ENCODE measurements at regions not wholly inside any gene's neighbourhood (a gene's known extent, or its start where the extent isn't known, plus 50 kb on each side); places are given as distances from the start of the nearest gene placed in this dataset.

DNA sequence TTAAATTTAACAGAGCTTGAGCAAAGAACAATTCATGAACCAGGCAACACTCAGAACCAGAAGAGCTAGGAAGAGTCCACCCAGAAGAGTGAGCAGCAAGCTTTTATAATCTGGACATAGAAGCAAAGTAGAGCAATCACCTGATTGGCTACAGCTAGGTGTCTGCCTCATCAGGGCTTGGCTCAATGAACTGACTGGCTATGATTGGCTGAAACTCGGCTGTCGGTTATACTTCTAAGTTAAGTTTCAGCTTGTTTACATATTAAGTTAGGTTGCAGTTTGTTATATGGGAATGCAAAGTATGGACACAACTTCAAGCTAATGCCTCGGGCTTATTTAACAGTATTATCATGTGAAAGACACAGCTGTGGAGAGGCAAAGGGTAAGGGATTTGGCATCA is 63.2 kb upstream of the NABP1 start:
- no peak for DNase-seq

DNA sequence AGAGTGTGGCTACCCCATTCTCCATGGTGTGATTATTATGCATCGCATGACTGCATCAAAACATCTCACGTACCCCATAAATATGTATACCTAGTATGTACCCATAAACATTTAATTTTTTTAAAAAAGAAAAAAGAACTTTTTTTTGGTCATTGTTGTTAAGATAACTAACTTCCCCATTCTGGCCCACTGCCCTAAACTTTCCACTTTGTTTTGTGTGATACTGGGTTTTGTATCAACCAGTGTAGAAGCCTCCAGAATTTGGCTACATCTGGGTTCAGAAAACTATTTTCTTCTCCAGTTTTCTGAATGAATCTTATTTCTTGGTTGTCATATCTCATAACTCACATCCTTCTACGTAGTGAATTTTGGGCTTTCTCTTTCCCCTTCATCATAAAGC is 62.3 kb upstream of the NABP1 start:
- DNase-seq, result no peak

DNA sequence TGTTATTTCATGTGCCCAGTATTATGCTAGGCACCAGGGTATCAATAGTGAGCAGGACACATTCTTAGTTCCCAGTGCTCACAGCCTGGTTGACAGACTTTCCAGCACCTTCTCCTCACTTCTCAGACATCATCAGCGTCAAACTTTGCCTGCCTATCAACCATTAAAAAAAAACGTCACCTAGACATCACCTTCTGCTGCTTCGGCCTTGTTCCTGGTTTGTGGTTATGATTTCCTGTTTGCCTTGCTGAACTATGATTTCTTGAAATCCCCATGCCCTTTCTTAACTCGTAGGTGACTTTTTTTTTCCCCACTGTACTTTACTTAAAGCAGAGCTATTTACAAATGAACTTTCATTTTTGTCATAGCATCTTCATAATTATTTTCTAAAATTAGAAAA is 60.4 kb upstream of the NABP1 start:
- no peak for DNase-seq

DNA sequence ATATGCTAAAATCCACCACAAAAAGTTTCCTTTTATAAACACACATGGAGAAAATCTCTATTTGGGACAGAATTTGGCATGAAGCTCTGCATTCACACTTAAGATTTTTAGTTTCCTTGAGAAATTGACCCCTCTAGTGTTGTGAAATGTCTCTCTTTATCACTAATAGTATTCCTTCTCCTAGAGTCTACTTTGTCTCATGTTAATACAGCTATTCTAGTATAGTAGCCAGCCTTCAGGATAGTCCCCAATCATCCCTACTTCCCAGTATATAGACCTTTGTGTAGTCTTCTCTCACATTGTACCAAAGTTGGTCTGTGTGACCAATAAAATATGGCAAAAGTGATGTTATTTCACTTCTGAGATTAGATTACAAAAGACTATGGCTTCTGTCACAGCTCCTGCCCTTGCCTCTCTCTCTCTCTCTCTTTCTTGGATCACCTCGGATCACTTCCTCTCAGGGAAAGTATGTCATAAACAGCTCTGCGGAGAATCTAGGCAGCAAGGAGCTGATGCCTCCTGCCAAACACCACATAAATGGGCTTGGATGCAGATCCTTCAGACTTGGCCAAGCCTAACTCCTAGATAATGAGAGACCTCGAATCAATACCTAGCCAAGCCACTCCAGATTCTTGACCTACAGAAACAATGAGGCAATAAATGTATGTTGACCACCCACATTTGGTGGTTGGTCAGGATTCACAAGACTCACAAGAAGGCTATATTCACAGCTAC is 59.7 kb upstream of the NABP1 start:
- no peak for DNase-seq

DNA sequence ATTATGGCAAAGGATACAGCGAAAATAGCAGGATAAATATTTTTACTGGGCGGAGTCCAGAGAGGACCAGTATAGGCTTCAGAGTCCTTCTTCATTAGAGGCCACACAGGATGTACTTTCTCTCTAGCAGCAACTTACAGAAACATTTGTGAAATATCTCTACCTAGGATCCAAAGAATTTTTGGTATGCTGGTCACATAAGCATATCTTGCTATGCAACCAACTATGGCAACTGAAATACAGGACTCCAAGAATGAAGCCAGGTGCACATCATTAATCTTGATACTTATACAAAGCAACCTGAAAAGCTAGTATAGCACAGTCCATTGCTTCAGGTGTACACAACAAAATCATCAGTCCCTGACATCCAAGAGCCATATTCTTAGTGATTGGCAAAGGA is 59.1 kb upstream of the NABP1 start:
- no peak for DNase-seq

DNA sequence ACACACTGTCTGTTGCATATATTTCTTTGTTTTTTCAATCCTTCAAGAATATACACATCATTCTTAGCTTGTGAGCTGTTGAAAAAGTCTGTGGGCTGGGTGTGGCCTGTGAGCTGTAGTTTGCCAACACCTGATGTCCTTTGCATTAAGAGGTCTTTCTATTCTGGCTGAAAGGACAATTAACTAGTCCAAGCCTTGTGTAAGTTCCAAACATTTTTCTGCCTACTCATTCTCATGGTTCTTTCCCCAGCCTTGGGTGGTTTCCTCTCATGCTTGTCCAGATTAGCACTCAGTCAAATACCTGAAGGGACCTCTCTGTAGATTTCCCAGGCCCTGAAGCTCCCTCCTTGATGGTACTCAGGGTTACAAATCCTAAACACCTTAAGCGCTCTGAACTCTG is 57.8 kb upstream of the NABP1 start:
- no peak for DNase-seq

DNA sequence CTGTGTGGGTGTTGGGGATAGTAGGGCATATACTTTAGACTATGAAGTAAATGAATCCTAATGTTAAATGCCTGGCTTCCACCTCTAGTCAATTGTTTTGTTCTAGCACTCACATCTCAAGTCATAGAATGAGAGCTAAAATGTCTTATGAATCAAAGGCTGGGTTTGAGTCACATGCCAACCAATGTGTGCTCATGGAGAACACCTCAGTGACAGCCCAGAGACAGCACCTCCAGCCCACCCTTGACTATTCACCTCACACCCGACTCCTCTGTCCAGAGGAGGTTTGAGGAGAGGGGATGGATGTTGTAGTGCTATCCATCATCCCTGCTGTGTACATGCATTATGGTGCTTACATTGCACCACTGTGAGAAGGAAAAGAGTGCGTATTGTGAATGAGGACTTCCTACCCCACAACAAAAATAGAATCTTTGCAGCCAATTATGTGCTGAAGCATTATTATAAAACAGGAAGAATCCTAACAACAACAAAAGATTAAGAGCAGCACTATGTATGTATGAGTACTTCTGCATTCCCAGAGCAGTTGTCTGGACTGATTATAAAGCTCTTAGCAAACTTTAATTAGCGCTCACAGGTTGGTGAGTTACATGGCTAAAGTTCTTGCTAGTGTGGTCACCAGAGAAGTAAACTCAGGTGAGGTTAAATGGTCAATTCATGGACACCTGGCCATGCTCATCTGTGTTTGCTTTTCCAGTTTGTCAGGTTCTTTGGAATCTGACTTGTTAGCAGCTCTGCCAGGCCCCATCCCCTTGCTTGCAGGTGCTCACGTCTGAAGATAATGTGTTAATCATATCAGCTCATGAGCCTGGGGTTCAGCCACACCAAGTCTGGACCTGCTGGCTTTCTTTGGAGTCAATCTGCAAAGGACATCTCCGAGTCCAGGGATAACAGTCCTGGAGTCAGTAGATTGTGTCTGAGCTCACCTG is 55.3 kb upstream of the NABP1 start:
- no peak for DNase-seq

DNA sequence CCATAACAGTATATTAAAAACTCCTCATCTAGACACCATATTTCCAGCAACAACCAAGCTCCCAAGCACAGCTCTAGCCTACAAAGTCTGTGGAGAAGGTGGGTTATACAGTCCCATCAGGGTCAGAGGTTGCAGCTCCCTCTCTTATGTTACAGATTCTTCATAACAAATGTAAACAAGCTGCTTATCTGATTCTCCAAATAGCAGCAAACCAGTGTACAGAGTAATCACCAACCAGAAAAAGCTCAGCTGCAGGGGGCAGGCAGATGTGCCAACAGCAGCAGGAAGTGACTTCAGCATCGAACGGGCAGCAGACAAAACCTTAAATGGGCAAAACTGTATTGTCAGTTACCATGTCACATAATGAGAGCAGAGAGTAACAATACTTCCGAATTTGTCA is 52.9 kb upstream of the NABP1 start:
- DNase-seq, result no peak

DNA sequence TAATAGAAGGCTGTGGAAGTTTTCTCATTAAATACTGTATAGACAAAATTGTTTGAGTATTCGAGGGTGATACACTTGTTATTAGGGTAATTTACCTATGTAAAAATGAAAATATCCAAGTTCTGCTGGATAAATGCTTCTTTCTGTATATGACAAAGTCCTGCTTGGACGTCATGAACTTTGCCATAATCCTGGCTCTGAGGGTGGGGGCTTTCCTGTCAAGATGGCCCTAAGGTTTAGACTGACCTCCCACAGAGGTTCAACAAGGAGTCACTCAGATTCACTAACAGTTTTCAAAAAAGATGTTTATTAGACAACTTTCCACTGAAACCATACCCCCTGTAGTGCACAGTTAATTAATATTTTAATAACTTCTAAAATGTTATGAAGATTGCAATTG is 52.5 kb upstream of the NABP1 start:
- no peak for DNase-seq

DNA sequence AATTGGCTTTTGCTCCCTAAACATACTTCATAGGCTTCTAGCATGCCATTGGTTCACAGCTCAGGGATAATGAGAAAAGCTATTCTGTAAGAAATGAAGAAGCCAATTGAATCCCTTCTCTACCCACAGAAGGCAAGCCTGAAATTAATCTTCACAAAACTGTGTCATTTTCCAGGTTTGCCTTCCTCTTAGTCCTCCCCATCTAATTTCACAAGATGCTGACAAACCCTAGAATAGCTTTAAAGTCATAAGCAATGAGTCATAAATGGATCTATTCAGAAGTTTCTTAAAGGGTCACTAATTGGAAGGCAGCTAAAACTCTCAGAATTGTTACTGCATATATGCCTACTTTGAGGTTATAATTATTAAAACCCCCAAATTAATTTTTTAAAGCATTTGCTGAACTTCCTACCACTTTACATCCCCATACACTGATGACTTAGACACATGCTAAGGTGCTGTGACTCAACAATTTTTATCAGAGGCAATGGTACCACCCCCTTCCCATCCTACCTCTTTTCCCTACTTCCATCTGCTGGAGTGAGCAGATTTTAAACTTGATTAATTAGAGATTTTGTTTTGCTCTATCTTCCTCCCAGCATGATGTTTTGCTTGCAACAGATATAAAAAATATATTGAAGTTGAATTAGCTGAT is 51.3 kb upstream of the NABP1 start:
- DNase-seq, result no peak

DNA sequence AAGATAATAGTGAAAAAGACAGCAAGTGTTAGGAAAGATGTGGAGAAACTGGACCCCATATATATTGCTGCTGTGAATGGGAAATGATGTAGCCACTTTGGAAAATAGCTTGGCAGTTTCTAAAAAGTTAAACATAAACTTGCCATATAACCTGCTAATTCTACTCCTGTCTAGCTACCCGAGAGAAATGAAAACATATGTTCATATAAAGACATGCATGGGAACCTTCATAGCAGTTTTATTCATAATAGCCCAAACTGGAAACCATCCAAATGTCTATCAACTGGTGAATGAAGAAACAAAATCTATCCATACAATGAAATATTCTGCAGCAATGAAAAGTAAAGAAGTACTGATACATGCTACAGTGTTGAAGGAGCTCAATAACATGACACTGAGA is 50.4 kb upstream of the NABP1 start:
- DNase-seq, result no peak
